ENCODE measurements at regions not wholly inside any gene's neighbourhood (a gene's known extent, or its start where the extent isn't known, plus 50 kb on each side); places are given as distances from the start of the nearest gene placed in this dataset.

- Histone ChIP-seq H3K4me3 (no peak overlapping the region), H3K9me3 (ENCODE audit: low read depth, low read length) (no peaks in the 10 kb centered on the region), H3K27ac (no peak overlapping the region), H3K36me3 (ENCODE audit: insufficient read depth, low read length) (no peaks in the 10 kb centered on the region), H3K9ac (ENCODE audit: insufficient read length) (no peak overlapping the region)
- TF ChIP-seq POLR2AphosphoS5 (IDR thresholded peaks at IDR 0.05; ENCODE audit: borderline replicate concordance, low read depth, low read length) (no peak), EZH2 (IDR thresholded peaks at IDR 0.05) (no peak), FOXP2 (optimal IDR thresholded peaks at IDR 0.05; ENCODE audit: control extremely low read depth, extremely low read length, insufficient read depth) (no peak)
- no peak for DNase-seq (ENCODE audit: low read depth, low spot score)
Observed at GRCh38 chr1:60229821-60230220, 156.3 kb upstream of the C1orf87 start.

- H3K36me3 ChIP-seq (ENCODE audit: insufficient read depth, low read length) = no peaks in the 10 kb centered on the region
- DNase-seq (ENCODE audit: low read depth, low spot score) = no peak
- no peak overlapping the region for H3K9ac ChIP-seq (ENCODE audit: insufficient read length)
- TF ChIP-seq FOXP2 (optimal IDR thresholded peaks at IDR 0.05; ENCODE audit: control extremely low read depth, extremely low read length, insufficient read depth) (no peak), EZH2 (IDR thresholded peaks at IDR 0.05) (no peak), POLR2AphosphoS5 (IDR thresholded peaks at IDR 0.05; ENCODE audit: borderline replicate concordance, low read depth, low read length) (no peak)
- no peaks in the 10 kb centered on the region for H3K9me3 ChIP-seq (ENCODE audit: low read depth, low read length)
- H3K4me3 ChIP-seq = no peak overlapping the region
- no peak overlapping the region for H3K27ac ChIP-seq
Observed at GRCh38 chr1:60228041-60228491, 154.5 kb upstream of the C1orf87 start.

- no peak overlapping the region for H3K27ac ChIP-seq
- TF ChIP-seq FOXP2 (optimal IDR thresholded peaks at IDR 0.05; ENCODE audit: control extremely low read depth, extremely low read length, insufficient read depth) (no peak), EZH2 (IDR thresholded peaks at IDR 0.05) (no peak), POLR2AphosphoS5 (IDR thresholded peaks at IDR 0.05; ENCODE audit: borderline replicate concordance, low read depth, low read length) (no peak)
- no peaks in the 10 kb centered on the region for H3K36me3 ChIP-seq (ENCODE audit: insufficient read depth, low read length)
- DNase-seq (ENCODE audit: low read depth, low spot score) = no peak
- no peak overlapping the region for H3K9ac ChIP-seq (ENCODE audit: insufficient read length)
- H3K9me3 ChIP-seq (ENCODE audit: low read depth, low read length) = no peaks in the 10 kb centered on the region
- no peak overlapping the region for H3K4me3 ChIP-seq
Observed at GRCh38 chr1:60227601-60228000, 154.0 kb upstream of the C1orf87 start.

GRCh38 chr1:60225486-60225885 lies 151.9 kb upstream of the C1orf87 start:
- Histone ChIP-seq H3K4me3 (no peak overlapping the region), H3K27ac (no peak overlapping the region), H3K9ac (ENCODE audit: insufficient read length) (no peak overlapping the region), H3K36me3 (ENCODE audit: insufficient read depth, low read length) (no peaks in the 10 kb centered on the region), H3K9me3 (ENCODE audit: low read depth, low read length) (no peaks in the 10 kb centered on the region)
- TF ChIP-seq POLR2AphosphoS5 (IDR thresholded peaks at IDR 0.05; ENCODE audit: borderline replicate concordance, low read depth, low read length) = no peak
- TF ChIP-seq FOXP2 (optimal IDR thresholded peaks at IDR 0.05; ENCODE audit: control extremely low read depth, extremely low read length, insufficient read depth) = no peak
- no peak for TF ChIP-seq EZH2 (IDR thresholded peaks at IDR 0.05)
- no peak for DNase-seq (ENCODE audit: low read depth, low spot score)

GRCh38 chr1:60224523-60224922 lies 151.0 kb upstream of the C1orf87 start:
- H3K36me3 ChIP-seq (ENCODE audit: insufficient read depth, low read length) = no peaks in the 10 kb centered on the region
- no peaks in the 10 kb centered on the region for H3K9me3 ChIP-seq (ENCODE audit: low read depth, low read length)
- no peak for TF ChIP-seq FOXP2 (optimal IDR thresholded peaks at IDR 0.05; ENCODE audit: control extremely low read depth, extremely low read length, insufficient read depth)
- no peak for DNase-seq (ENCODE audit: low read depth, low spot score)
- H3K4me3 ChIP-seq = no peak overlapping the region
- H3K9ac ChIP-seq (ENCODE audit: insufficient read length) = no peak overlapping the region
- H3K27ac ChIP-seq = no peak overlapping the region

DNA sequence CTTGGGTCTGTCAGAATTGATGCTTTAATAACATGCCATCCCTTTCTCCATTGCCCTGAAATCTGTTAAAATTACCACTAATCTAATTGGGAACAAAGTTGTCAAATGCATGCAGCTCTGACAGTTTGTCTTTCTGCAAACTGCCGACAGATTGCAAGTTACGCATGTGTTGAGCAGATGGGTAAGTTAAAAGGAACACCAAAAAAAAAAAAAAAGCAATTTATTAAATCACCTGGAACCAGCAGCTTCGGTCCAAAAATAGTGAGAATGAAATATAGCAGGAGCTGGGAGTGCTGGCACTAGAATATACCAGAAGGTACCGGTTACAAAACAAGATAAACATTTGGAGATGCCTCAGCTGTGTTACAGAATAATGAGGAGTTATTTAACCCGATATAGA lies 149.6 kb upstream of the C1orf87 start:
- H3K36me3 ChIP-seq (ENCODE audit: insufficient read depth, low read length) = no peaks in the 10 kb centered on the region
- DNase-seq (ENCODE audit: low read depth, low spot score) = no peak
- H3K27ac ChIP-seq = no peak overlapping the region
- TF ChIP-seq POLR2AphosphoS5 (IDR thresholded peaks at IDR 0.05; ENCODE audit: borderline replicate concordance, low read depth, low read length) (no peak), EZH2 (IDR thresholded peaks at IDR 0.05) (no peak), FOXP2 (optimal IDR thresholded peaks at IDR 0.05; ENCODE audit: control extremely low read depth, extremely low read length, insufficient read depth) (no peak)
- no peak overlapping the region for H3K4me3 ChIP-seq
- no peak overlapping the region for H3K9ac ChIP-seq (ENCODE audit: insufficient read length)
- no peaks in the 10 kb centered on the region for H3K9me3 ChIP-seq (ENCODE audit: low read depth, low read length)

GRCh38 chr1:60222360-60223115 lies 149.0 kb upstream of the C1orf87 start:
- no peak for DNase-seq (ENCODE audit: low read depth, low spot score)
- no peak overlapping the region for H3K27ac ChIP-seq

DNA sequence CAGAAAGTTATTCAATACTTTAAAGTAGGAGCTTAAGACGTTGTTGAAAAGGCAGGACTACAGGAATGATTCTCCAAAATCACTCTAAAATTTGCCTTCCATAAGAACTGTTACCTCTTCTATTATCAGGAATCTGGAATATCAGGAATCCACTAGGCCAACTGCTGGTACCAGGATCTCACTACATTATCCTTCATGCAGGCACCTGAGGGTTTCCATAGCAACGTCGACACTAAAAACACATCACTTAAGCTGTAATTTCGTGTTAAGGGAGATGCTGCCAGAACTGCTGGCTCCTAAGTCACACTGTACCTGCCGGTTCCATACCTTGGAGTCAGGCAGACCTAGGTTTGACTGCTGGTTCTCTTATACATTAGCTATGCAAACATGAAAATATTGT lies 139.7 kb upstream of the C1orf87 start:
- Histone ChIP-seq H3K27ac (no peak overlapping the region), H3K36me3 (ENCODE audit: insufficient read depth, low read length) (no peaks in the 10 kb centered on the region), H3K4me3 (no peak overlapping the region), H3K9ac (ENCODE audit: insufficient read length) (no peak overlapping the region), H3K9me3 (ENCODE audit: low read depth, low read length) (no peaks in the 10 kb centered on the region)
- TF ChIP-seq FOXP2 (optimal IDR thresholded peaks at IDR 0.05; ENCODE audit: control extremely low read depth, extremely low read length, insufficient read depth) = no peak
- TF ChIP-seq EZH2 (IDR thresholded peaks at IDR 0.05) = no peak
- TF ChIP-seq POLR2AphosphoS5 (IDR thresholded peaks at IDR 0.05; ENCODE audit: borderline replicate concordance, low read depth, low read length) = no peak
- no peak for DNase-seq (ENCODE audit: low read depth, low spot score)

More at GRCh38 chr1:60222360-60223115, 149.0 kb upstream of the C1orf87 start:
- TF ChIP-seq POLR2AphosphoS5 (IDR thresholded peaks at IDR 0.05; ENCODE audit: borderline replicate concordance, low read depth, low read length) (no peak), EZH2 (IDR thresholded peaks at IDR 0.05) (no peak), FOXP2 (optimal IDR thresholded peaks at IDR 0.05; ENCODE audit: control extremely low read depth, extremely low read length, insufficient read depth) (no peak)
- no peaks in the 10 kb centered on the region for H3K36me3 ChIP-seq (ENCODE audit: insufficient read depth, low read length)
- no peak overlapping the region for H3K4me3 ChIP-seq
- no peaks in the 10 kb centered on the region for H3K9me3 ChIP-seq (ENCODE audit: low read depth, low read length)
- H3K9ac ChIP-seq (ENCODE audit: insufficient read length) = no peak overlapping the region

- Histone ChIP-seq H3K9me3 (ENCODE audit: low read depth, low read length) (no peaks in the 10 kb centered on the region), H3K9ac (ENCODE audit: insufficient read length) (no peak overlapping the region), H3K36me3 (ENCODE audit: insufficient read depth, low read length) (no peaks in the 10 kb centered on the region), H3K4me3 (no peak overlapping the region), H3K27ac (no peak overlapping the region)
- DNase-seq (ENCODE audit: low read depth, low spot score) = no peak
- TF ChIP-seq POLR2AphosphoS5 (IDR thresholded peaks at IDR 0.05; ENCODE audit: borderline replicate concordance, low read depth, low read length) (no peak), EZH2 (IDR thresholded peaks at IDR 0.05) (no peak), FOXP2 (optimal IDR thresholded peaks at IDR 0.05; ENCODE audit: control extremely low read depth, extremely low read length, insufficient read depth) (no peak)
Observed at GRCh38 chr1:60196026-60196425, 122.5 kb upstream of the C1orf87 start.

All from SK-N-MC (cell line).